Hippocampal formation (tissue), 2 donors: ENCODE measurements at regions not wholly inside any gene's neighbourhood (a gene's known extent, or its start where the extent isn't known, plus 50 kb on each side); places are given as distances from the start of the nearest gene placed in this dataset.
"Not testable (repeated sequence)": the region's sequence is repeated elsewhere in the genome, so short reads cannot be mapped to it uniquely, and the experiment has no call there.

Experiments used
- DNase-seq, 2 donors: peaks; one replicate each; lab custom pipeline; 2025; lab: John Stamatoyannopoulos, UW

DNA sequence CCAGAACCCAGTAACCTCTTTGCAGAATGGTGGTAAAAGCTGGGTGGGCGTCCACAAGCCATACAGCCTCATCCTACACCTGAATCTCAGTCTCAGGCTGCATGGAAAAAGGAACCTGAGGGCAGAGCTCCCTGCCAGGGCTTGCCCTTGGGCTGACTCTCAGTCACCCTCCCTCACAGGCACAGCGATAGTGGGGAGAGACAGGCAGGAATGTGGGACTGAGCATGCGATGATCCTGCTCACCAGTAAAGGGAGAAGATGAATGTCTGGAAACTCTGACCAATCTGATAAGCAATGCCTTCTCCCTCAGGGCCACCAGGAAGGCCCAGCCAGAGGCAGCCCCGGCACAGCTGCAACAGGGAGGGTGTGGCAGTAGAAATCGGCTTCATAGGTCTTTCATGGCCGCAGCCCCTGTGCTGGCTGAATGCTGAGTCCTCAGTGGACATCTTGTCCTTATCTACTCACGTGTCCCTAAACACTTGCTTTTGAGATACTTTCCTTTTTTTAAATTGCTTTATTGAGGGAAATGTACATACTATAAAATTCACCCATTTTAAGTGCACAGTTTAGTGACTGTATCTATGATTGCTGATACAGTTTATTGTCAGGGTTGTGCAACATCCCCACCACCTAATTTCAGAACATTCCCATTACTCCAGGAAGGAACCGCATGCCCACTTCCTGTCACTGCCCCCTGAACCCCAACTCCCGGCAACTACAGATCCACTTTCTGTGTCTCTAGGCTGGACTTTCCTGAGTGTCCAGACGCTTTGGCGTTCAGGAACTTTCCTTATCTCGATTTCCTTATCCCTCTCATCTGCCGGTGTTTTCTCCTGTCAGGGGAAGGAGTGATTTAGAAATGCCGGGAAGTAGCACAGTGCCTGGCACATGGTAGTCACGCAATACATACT, 258.1 kb downstream of the PCNX1 start:
- no peak for DNase-seq

DNA sequence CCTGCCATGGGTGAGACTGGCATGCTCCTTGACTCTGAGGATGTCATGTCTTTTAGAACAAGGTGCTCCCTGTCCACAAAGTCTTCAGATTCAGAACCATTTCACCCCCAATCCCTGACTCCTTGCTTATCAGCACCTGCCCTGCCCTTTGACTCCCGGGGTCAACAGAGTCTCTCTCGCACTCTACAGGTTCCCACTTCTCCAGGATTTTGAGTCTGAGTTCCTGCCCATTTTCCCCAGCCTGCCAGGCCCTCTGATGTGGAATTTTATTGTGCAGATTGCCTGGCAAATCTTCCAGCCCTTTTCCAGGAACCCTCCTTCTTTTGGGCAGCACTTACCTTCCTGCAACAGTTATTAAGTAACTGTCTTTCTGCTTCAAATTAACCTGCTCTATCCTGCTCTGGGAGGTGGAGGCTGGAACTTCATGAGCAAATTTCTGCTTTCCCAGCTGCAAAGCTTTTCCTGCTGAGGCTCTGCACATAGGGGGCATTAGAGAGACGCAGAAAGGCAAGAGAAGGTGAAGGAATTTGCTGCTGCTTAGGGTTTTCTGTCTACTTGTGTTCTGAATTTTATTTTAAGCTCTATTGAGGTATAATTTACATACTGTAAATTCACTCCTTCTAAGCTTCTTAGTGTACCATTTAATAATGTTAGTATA, 259.1 kb downstream of the PCNX1 start:
- DNase-seq: peak in 1 of 2 donors; percentile 31

DNA sequence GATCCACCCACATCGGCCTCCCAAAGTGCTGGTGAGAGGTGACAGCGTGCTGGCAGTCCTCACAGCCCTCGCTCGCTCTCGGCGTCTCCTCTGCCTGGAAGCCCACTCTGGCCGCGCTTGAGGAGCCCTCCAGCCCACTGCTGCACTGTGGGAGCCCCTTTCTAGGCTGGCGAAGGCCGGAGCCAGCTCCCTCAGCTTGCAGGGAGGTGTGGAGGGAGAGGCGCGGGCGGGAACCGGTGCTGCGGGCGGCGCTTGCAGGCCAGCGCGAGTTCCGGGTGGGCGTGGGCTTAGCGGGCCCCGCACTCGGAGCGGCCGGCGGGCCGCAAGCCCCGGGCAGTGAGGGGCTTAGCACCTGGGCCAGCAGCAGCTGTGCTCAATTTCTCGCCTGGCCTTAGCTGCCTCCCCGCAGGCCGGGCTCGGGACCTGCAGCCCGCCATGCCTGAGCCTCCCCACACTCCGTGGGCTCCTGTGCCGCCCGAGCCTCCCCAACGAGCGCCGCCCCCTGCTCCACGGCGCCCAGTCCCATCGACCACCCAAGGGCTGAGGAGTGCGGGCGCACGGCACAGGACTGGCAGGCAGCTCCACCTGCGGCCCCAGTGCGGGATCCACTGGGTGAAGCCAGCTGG, 260.2 kb downstream of the PCNX1 start:
- DNase-seq: not testable (repeated sequence)

GRCh38 chr14:71168161-71168560, 260.9 kb downstream of the PCNX1 start:
- DNase-seq: not testable (repeated sequence)

DNA sequence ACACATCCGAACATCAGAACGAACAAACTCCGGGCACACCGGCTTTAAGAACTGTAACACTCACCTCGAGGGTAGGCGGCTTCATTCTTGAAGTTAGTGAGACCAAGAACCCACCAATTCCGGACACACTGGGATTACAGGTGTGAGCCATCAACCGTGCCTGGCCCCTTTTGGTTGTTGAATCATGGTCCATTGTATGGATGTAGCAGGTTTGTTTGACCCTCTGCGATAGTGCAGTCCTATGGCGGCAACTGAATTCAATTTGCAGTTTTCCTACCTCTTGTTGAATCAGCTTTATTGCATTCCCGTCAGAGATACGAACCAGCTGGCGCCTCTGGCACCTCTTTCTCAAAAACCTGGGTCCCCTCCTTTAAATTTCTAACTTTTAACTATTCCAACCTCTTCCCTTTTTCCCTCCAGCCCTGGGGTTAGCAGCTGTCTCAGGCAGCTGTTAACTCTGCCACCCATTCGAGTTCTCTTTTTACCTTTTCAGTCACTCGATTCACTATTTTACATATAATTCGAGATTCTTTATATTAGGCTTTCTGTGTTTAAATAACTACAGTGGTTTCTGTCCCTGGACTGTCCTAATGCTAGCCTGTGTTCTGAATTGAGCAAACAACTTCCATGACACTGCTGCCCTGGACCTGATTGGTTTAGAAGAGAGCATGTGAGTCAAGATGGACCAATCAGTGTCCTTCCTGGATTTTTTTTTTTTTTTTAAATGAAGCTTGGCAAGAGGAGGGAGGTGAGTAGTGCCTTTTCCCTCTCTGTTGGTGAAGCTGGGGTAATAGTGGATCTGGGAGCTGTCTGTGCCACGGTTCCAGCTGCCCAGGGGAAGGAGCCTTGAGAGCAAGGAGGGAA, 261.5 kb downstream of the PCNX1 start:
- DNase-seq: no peak

GRCh38 chr14:71169861-71170260, 262.6 kb downstream of the PCNX1 start:
- DNase-seq: no peak

DNA sequence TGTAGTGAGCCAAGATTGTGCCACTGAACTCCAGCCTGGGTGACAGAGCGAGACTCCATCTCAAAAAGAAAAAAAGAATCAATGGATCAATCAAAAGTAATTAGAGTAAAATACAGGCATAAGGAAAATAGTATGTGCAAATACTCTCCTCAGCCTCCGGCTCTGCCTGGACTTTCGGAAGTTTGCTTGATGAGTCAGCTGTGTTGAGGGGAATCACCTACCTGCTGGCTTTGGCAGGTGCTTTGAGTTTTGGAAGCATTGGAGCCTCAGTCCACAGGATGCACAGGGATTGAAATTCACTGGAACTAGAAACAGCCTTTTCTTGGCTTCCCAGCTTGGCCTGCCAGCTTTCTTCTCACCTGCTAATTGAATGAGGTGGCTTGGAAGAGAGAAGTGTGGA, 268.2 kb downstream of the PCNX1 start:
- DNase-seq: no peak

- DNase-seq: no peak
Observed at GRCh38 chr14:71179066-71179465, 271.8 kb downstream of the PCNX1 start.

DNA sequence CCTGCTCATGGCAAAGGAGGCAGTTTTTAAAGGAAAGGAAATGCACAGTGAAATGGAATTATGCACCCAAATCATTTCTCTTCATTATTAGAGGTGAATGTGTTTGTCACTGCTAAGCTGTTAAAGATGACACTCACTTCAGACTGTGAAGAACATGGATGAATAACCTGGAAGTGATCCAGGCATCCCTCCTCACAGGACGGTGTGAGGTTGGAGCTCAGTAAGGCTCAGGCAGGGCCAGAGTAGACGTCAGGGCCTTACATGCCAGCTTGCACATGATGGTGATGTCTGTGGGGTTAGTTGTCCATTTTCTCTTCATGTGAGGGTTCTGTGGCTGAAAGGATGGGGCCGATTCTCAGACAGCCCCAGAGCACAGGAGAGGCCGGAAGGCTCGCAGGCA, 273.1 kb downstream of the PCNX1 start:
- DNase-seq: no peak

GRCh38 chr14:71181215-71182003, 274.1 kb downstream of the PCNX1 start:
- no peak for DNase-seq

DNA sequence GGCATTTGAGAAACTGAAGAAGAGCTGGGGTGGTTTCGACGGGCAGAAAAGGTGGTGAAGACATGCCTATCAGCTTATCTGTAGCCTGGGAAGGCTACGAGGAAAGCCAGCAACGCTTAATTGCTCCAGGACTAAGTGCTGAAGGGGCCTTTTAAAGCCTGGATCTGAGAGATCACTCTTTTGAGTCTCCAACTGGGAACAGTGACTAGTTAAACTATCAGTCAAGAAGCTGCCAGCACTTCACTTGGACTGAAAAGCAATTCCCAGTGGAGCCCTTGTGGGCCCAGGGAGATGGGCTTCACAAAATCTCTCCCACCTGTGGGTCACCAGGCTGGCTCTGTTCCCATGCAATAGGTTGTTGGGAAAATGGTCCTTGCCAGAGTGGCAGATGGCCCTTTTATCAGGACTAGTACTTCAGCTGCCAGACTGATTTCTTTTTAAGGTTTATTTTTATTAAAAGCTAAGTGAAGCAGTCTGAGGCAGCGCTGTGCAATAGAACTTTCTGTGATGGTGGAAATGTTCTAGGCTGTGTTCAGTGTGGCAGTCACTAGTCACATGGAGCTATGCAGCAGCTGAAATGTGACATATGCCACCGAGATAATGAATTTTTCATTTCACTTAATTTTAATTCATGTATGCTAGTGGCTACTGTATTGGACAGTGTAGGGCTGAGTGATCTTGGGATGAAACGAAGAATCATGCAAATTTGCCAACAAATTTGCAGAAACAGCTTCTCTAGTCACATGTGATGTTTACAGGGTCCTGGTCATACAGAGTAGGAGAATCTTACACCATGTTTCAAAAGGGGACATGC, 276.8 kb downstream of the PCNX1 start:
- DNase-seq: no peak

- no peak for DNase-seq
Observed at GRCh38 chr14:71185637-71186036, 278.4 kb downstream of the PCNX1 start.

DNA sequence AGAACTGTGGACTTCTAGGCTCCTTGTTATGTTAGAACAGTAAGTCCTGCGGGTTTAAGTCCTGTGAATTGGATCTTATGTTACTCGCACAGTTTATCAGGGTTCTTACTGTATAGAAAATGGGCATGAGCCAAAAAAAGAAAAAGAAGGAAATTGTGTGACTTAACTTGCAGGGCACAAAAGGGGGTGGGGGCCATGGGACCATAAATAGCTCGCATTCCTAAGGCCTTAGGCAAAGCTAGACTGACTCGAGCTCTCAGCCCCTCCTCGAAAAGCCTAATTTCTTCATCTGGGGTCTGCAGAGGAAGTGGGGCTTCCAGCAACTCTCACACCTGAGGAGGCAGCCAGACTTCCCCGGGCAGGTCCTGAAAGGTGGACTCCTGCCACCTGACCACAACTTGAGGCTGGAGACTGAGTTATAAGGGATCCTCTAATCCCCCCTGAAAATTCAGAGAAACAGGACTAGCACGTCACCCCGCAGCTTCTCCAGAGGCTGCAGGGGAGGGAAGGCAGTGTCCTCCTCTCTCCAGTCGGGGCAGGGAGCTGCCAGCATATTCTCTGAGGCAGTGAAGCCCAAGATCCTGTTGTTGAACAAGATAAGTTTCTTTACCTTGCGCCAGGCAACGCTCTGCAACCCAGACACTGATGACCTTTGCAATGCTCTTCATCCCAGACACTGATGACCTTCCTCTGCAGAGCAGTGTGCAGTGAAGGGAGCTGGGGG, 280.5 kb downstream of the PCNX1 start:
- DNase-seq: no peak

- DNase-seq: no peak
Observed at GRCh38 chr14:71190770-71191374, 283.6 kb downstream of the PCNX1 start.

DNA sequence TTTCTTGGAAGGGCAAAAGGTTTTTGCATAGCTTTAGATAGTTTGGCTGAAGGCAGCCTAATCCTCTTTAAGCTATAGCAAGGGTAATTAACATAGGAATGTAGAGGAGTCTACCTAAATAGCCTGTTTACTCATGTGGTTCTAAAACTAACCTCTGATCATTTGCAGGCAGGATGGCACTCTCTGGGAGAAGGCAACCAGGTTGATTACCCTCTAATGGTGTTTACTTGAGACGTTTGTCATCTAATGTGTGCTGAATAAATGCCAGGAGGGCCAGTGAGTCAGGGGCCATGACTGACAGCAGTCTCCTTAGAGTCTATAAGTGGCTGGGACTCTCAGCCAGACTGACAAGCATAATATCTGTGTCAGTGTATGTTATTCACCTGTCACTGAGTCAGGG, 286.4 kb downstream of the PCNX1 start:
- no peak for DNase-seq

DNA sequence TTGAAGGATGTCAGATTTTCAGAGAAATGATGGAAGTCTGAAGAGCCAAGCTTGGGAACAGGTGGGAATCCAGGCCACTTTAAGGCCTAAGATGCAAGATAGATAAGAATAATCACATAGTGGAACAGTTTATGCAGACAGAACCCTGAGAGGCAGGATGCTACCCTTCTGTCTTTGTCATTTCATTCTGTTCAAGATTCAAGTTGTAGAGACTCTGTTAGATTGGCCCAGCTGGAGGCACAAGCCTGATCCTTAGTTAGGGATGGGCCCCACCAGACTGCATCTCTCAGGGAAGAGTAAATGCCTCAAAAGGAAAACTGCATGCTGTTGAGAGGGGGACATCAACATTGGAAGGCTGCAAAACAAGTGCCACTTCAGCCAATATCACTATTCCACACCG, 287.0 kb downstream of the PCNX1 start:
- DNase-seq: no peak

DNA sequence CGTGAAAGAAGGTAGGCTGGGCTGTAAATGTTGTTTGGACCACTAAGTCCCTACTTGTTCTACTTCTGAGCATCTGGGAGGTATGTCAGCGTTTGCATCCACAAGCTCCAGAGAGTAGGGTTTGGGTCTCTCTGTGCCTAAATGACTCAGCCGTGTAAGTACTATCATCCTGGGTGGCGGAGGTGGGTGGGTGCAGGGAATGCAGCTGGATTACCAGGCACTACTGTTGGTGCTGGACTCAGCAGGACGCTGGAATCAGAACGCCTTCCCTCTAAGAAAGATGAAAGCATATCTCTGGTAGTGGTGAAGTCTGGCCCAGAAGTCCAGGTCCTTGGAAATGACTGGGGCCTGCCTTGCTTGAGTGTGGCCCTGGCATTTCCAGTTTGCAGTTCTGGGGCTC, 289.7 kb downstream of the PCNX1 start:
- no peak for DNase-seq

GRCh38 chr14:71198687-71199086, 291.4 kb downstream of the PCNX1 start:
- no peak for DNase-seq

- no peak for DNase-seq
Observed at GRCh38 chr14:71201840-71202239, 294.6 kb downstream of the PCNX1 start.
